Hepatocyte (in vitro differentiated cells): ENCODE measurements at regions not wholly inside any gene's neighbourhood (a gene's known extent, or its start where the extent isn't known, plus 50 kb on each side); places are given as distances from the start of the nearest gene placed in this dataset.
"Not testable (repeated sequence)": the region's sequence is repeated elsewhere in the genome, so short reads cannot be mapped to it uniquely, and the experiment has no call there.

Experiments used
- DNase-seq: peaks from one replicate; pipeline ENCODE4 v3.0.0-alpha.2; 2016; ENCODE audit warnings: low spot score
- H2AFZ ChIP-seq: fragments of 200-600 bp; sonication (generic); 2 replicates; pipeline ENCODE4 v1.6.0; 2016; ENCODE audit warnings: antibody characterized with exemption, mild to moderate bottlenecking
- H3K27ac ChIP-seq: fragments of 200-600 bp; sonication (generic); 2 replicates; pipeline ENCODE4 v1.5.1; 2016; ENCODE audit warnings: mild to moderate bottlenecking
- H3K27me3 ChIP-seq: fragments of 200-600 bp; sonication (generic); 2 replicates; pipeline ENCODE4 v1.6.1; 2016
- H3K36me3 ChIP-seq: fragments of 200-600 bp; sonication (generic); replicated peaks from 2 replicates; pipeline ENCODE4 v1.5.1; 2016; ENCODE audit warnings: low read depth; ENCODE audit not compliant: insufficient read depth
- H3K4me1 ChIP-seq: fragments of 200-600 bp; sonication (generic); 2 replicates; pipeline ENCODE4 v1.5.1; 2016; ENCODE audit warnings: mild to moderate bottlenecking, moderate library complexity; ENCODE audit not compliant: insufficient read depth
- H3K4me2 ChIP-seq: fragments of 200-600 bp; sonication (generic); 2 replicates; pipeline ENCODE4 v1.6.0; 2016
- H3K4me3 ChIP-seq: fragments of 200-600 bp; sonication (generic); 2 replicates; pipeline ENCODE4 v1.5.1; 2016; ENCODE audit warnings: mild to moderate bottlenecking
- H3K79me2 ChIP-seq: fragments of 200-600 bp; sonication (generic); 2 replicates; pipeline ENCODE4 v1.6.0; 2017; ENCODE audit warnings: mild to moderate bottlenecking
- H3K9me2 ChIP-seq: fragments of 200-600 bp; sonication (generic); replicated peaks from 2 replicates; pipeline ENCODE4 v1.6.0; 2017; ENCODE audit warnings: mild to moderate bottlenecking; ENCODE audit not compliant: insufficient read depth
- H3K9me3 ChIP-seq: fragments of 200-600 bp; sonication (generic); 2 replicates; pipeline ENCODE4 v1.5.1; 2016; ENCODE audit warnings: low read depth, mild to moderate bottlenecking
- H4K20me1 ChIP-seq: fragments of 200-600 bp; sonication (generic); 2 replicates; pipeline ENCODE4 v1.6.0; 2016; ENCODE audit warnings: mild to moderate bottlenecking; ENCODE audit not compliant: insufficient read depth, poor library complexity, severe bottlenecking
- CTCF ChIP-seq: fragments of 200-600 bp; sonication (generic); IDR thresholded peaks from 2 replicates; pipeline ENCODE4 v1.5.1; 2016; ENCODE audit warnings: antibody characterized with exemption, mild to moderate bottlenecking; ENCODE audit not compliant: poor library complexity
- EZH2 ChIP-seq: fragments of 200-600 bp; sonication (generic); IDR thresholded peaks from 2 replicates; pipeline ENCODE4 v1.6.1; 2016; ENCODE audit warnings: antibody characterized with exemption, mild to moderate bottlenecking, borderline replicate concordance
- EZH2phosphoT487 ChIP-seq: fragments of 200-600 bp; sonication (generic); IDR thresholded peaks from one replicate; pipeline ENCODE4 v1.6.1; 2018; ENCODE audit warnings: antibody characterized with exemption, mild to moderate bottlenecking, low read depth, moderate library complexity; ENCODE audit not compliant: unreplicated experiment, severe bottlenecking
- WGBS: methylation state at CpG from one replicate; pipeline ENCODE4 v1.1.6; 2016; ENCODE audit warnings: low lambda C conversion rate; ENCODE audit errors: missing lambda C conversion rate; 5-methylcytosine and 5-hydroxymethylcytosine counted together

GRCh38 chr7:135872861-135873260 is 104.3 kb downstream of the MTPN start:
- DNase-seq, H2AFZ ChIP-seq, H3K4me2 ChIP-seq, H3K79me2 ChIP-seq, H4K20me1 ChIP-seq, H3K9me2 ChIP-seq, H3K9me3 ChIP-seq, H3K36me3 ChIP-seq, H3K4me3 ChIP-seq, H3K4me1 ChIP-seq, H3K27ac ChIP-seq, H3K27me3 ChIP-seq: not testable (repeated sequence)
- WGBS, result 84% methylated on average over 4 of the region's 4 CpGs

GRCh38 chr7:135862586-135863340 is 114.2 kb upstream of the FAM180A start:
- no peak for DNase-seq
- Histone ChIP-seq H4K20me1 (no peaks in the 10 kb centered on the region), H3K27me3 (no peaks in the 10 kb centered on the region), H3K79me2 (no peaks in the 10 kb centered on the region), H3K4me3 (no peak overlapping the region), H3K9me3 (no peaks in the 10 kb centered on the region), H2AFZ (no peak overlapping the region), H3K27ac (no peak overlapping the region), H3K36me3 (no peaks in the 10 kb centered on the region), H3K9me2 (no peaks in the 10 kb centered on the region), H3K4me2 (no peak overlapping the region), H3K4me1 (no peaks in the 10 kb centered on the region)
- 70% methylated on average over 8 of the region's 8 CpGs for WGBS
- no peak for TF ChIP-seq EZH2
- TF ChIP-seq CTCF, result no peak
- TF ChIP-seq EZH2phosphoT487, result no peak

GRCh38 chr7:135859538-135859937 is 110.9 kb upstream of the FAM180A start:
- no peaks in the 10 kb centered on the region for H3K9me2 ChIP-seq
- H3K4me2 ChIP-seq, result no peak overlapping the region
- no peaks in the 10 kb centered on the region for H3K36me3 ChIP-seq
- DNase-seq, result no peak
- H3K4me1 ChIP-seq, result no peaks in the 10 kb centered on the region
- no peaks in the 10 kb centered on the region for H3K9me3 ChIP-seq
- no peak overlapping the region for H3K27ac ChIP-seq
- no peaks in the 10 kb centered on the region for H4K20me1 ChIP-seq
- no peak for TF ChIP-seq CTCF
- no peak for TF ChIP-seq EZH2
- no peak for TF ChIP-seq EZH2phosphoT487
- no peak overlapping the region for H2AFZ ChIP-seq
- H3K4me3 ChIP-seq, result no peak overlapping the region
- H3K27me3 ChIP-seq, result no peaks in the 10 kb centered on the region
- WGBS, result 91% methylated on average over 2 of the region's 2 CpGs
- H3K79me2 ChIP-seq, result no peaks in the 10 kb centered on the region

- no peaks in the 10 kb centered on the region for H3K36me3 ChIP-seq
- H3K79me2 ChIP-seq, result no peaks in the 10 kb centered on the region
- H3K4me3 ChIP-seq, result no peak overlapping the region
- H3K27ac ChIP-seq, result no peak overlapping the region
- no peaks in the 10 kb centered on the region for H3K9me2 ChIP-seq
- 95% methylated on average over 6 of the region's 6 CpGs for WGBS
- no peak overlapping the region for H2AFZ ChIP-seq
- H3K27me3 ChIP-seq, result no peaks in the 10 kb centered on the region
- no peak overlapping the region for H3K4me2 ChIP-seq
- TF ChIP-seq EZH2phosphoT487 (no peak), EZH2 (no peak), CTCF (no peak)
- no peaks in the 10 kb centered on the region for H4K20me1 ChIP-seq
- H3K9me3 ChIP-seq, result no peaks in the 10 kb centered on the region
- no peaks in the 10 kb centered on the region for H3K4me1 ChIP-seq
- DNase-seq, result no peak
These were observed 110.2 kb upstream of the FAM180A start for GRCh38 chr7:135858851-135859250.
